Inflammatory macrophage treated with lipopolysaccharide for 1 hour (primary cell): ENCODE measurements at regions not wholly inside any gene's neighbourhood (a gene's known extent, or its start where the extent isn't known, plus 50 kb on each side); places are given as distances from the start of the nearest gene placed in this dataset.
A peak's percentile ranks its signal among the peaks of the same experiment; 100 is the strongest.

Experiments used
- DNase-seq, 2 donors: peaks; one replicate each; pipeline ENCODE4 v3.0.0-alpha.2; 2020 to 2022

- peak in 1 of 2 donors; percentile 22 for DNase-seq
These were observed 51.0 kb upstream of the TFAP2A start for GRCh38 chr6:10465629-10466499.
